SK-N-SH (cell line): ENCODE measurements at regions not wholly inside any gene's neighbourhood (a gene's known extent, or its start where the extent isn't known, plus 50 kb on each side); places are given as distances from the start of the nearest gene placed in this dataset.

ENCODE experiments used
- CTCF ChIA-PET: fragments of 300-600, 350-600 bp; formaldehyde crosslinking; extraction: SDS; loops from one replicate; lab custom pipeline; 2021; lab: Yijun Ruan, JAX
- POLR2A ChIA-PET: fragments of 350-600 bp; sonication (Branson Sonifier 250); formaldehyde crosslinking; extraction: SDS; loops from one replicate; lab custom pipeline; 2020; ENCODE audit warnings: antibody characterized with exemption, inconsistent platforms; lab: Yijun Ruan, JAX
- DNase-seq: peaks from one replicate; pipeline ENCODE4 v3.0.0; 2012
- H2AFZ ChIP-seq: fragments of 200-600 bp; sonication (generic); 2 replicates; pipeline ENCODE4 v1.8.1; 2016; ENCODE audit warnings: antibody characterized with exemption, mild to moderate bottlenecking, low read depth
- H3F3A ChIP-seq: fragments of 200-600 bp; sonication (generic); replicated peaks from 2 replicates; pipeline ENCODE3; 2016; ENCODE audit warnings: antibody characterized with exemption, mild to moderate bottlenecking; ENCODE audit not compliant: insufficient read depth
- H3K27ac ChIP-seq, 2 experiments: fragments of 200-500 bp in 1 of 2; fragments of 200-600 bp in 1 of 2; sonication (Bioruptor generic) in 1 of 2; sonication (generic), shearing (Covaris generic) in 1 of 2; 2 replicates each; pipeline versions ENCODE4 v1.5.1 to v1.6.1; 2014 to 2016; ENCODE audit warnings: low read depth in 2 of 2, inconsistent platforms in 1 of 2, low read length in 1 of 2, mild to moderate bottlenecking in 1 of 2, mixed read lengths in 1 of 2
- H3K27me3 ChIP-seq: fragments of 200-600 bp; sonication (generic), shearing (Covaris generic); 2 replicates; pipeline ENCODE4 v1.6.1; 2016; ENCODE audit warnings: mixed run types; ENCODE audit not compliant: insufficient read depth
- H3K36me3 ChIP-seq, 2 experiments: fragments of 200-500 bp in 1 of 2; fragments of 200-600 bp in 1 of 2; sonication (Bioruptor generic) in 1 of 2; sonication (generic) in 1 of 2; replicated peaks in 1 of 2; 2 replicates each; pipeline versions ENCODE3 to v1.5.1; 2014 to 2016; ENCODE audit warnings: low read length in 1 of 2, mild to moderate bottlenecking in 1 of 2; ENCODE audit not compliant: insufficient read depth in 2 of 2, control insufficient read depth in 1 of 2
- H3K4me1 ChIP-seq, 2 experiments: fragments of 200-500 bp in 1 of 2; fragments of 200-600 bp in 1 of 2; sonication (Bioruptor generic) in 1 of 2; sonication (generic), shearing (Covaris generic) in 1 of 2; 2 replicates each; pipeline versions ENCODE4 v1.5.1 to v1.6.1; 2014 to 2016; ENCODE audit warnings: low read depth in 1 of 2, low read length in 1 of 2, mixed run types in 1 of 2; ENCODE audit not compliant: insufficient read depth in 2 of 2, control insufficient read depth in 1 of 2
- H3K4me2 ChIP-seq: fragments of 200-600 bp; sonication (generic), shearing (Covaris generic); 2 replicates; pipeline ENCODE4 v1.6.1; 2017; ENCODE audit warnings: mixed run types
- H3K4me3 ChIP-seq, 2 experiments: fragments of 200-500 bp in 1 of 2; fragments of 200-600 bp in 1 of 2; sonication (Bioruptor generic) in 1 of 2; sonication (generic), shearing (Covaris generic) in 1 of 2; 2 replicates each; pipeline versions ENCODE4 v1.5.1 to v1.8.1; 2014 to 2016; ENCODE audit warnings: low read depth in 2 of 2, inconsistent platforms in 1 of 2, low read length in 1 of 2, mild to moderate bottlenecking in 1 of 2, mixed read lengths in 1 of 2, moderate library complexity in 1 of 2
- H3K79me2 ChIP-seq: fragments of 200-600 bp; sonication (generic); 2 replicates; pipeline ENCODE4 v1.8.1; 2017; ENCODE audit warnings: mild to moderate bottlenecking; ENCODE audit not compliant: insufficient read depth
- H3K9ac ChIP-seq: fragments of 200-600 bp; sonication (generic); 2 replicates; pipeline ENCODE4 v1.6.1; 2017; ENCODE audit warnings: mixed run types
- H3K9me2 ChIP-seq: fragments of 200-600 bp; sonication (generic); 2 replicates; pipeline ENCODE4 v1.6.1; 2017; ENCODE audit warnings: mixed run types
- H3K9me3 ChIP-seq: fragments of 200-600 bp; sonication (generic); 2 replicates; pipeline ENCODE4 v1.6.1; 2017; ENCODE audit warnings: mixed run types, mild to moderate bottlenecking, moderate library complexity
- H4K20me1 ChIP-seq: fragments of 200-600 bp; sonication (generic); 2 replicates; pipeline ENCODE4 v1.6.1; 2017; ENCODE audit warnings: mild to moderate bottlenecking, mixed run types; ENCODE audit not compliant: insufficient read depth
- CHD2 ChIP-seq: fragments of 150-350 bp; IDR thresholded peaks from 2 replicates; pipeline ENCODE4 v1.6.1; 2018; ENCODE audit warnings: low read length; ENCODE audit not compliant: partially characterized antibody
- FOSL2 ChIP-seq: IDR thresholded peaks from 2 replicates; pipeline ENCODE4 v1.4.0; 2012; ENCODE audit warnings: low read depth, mild to moderate bottlenecking, moderate library complexity, borderline replicate concordance
- FOXM1 ChIP-seq: IDR thresholded peaks from 2 replicates; pipeline ENCODE4 v1.4.0; 2012; ENCODE audit warnings: low read depth, mild to moderate bottlenecking
- GATA2 ChIP-seq: sonication (generic); formaldehyde crosslinking; IDR thresholded peaks from 2 replicates; pipeline ENCODE4 v1.5.0; 2020; ENCODE audit warnings: mild to moderate bottlenecking, missing genetic modification reagents
- JUND ChIP-seq: IDR thresholded peaks from 2 replicates; pipeline ENCODE4 v1.4.0; 2012
- MEF2A ChIP-seq: IDR thresholded peaks from 2 replicates; pipeline ENCODE4 v1.4.0; 2012; ENCODE audit warnings: low read depth, borderline replicate concordance
- MXI1 ChIP-seq: IDR thresholded peaks from 2 replicates; pipeline ENCODE4 v1.6.1; 2012; ENCODE audit warnings: mild to moderate bottlenecking, low read depth, low read length, improper control_type of control experiment
- NFIC ChIP-seq: IDR thresholded peaks from 2 replicates; pipeline ENCODE4 v1.4.0; 2012; ENCODE audit warnings: borderline replicate concordance
- NRF1 ChIP-seq: IDR thresholded peaks from 2 replicates; pipeline ENCODE4 v1.6.1; 2012; ENCODE audit warnings: low read depth, mild to moderate bottlenecking, low read length
- POLR2AphosphoS5 ChIP-seq: IDR thresholded peaks from 2 replicates; pipeline ENCODE4 v1.6.1; 2012; ENCODE audit warnings: low read depth, low read length
- RCOR1 ChIP-seq: fragments of 150-350 bp; IDR thresholded peaks from 2 replicates; pipeline ENCODE4 v1.6.1; 2017; ENCODE audit warnings: antibody characterized with exemption, low read length
- RFX5 ChIP-seq: IDR thresholded peaks from 2 replicates; pipeline ENCODE4 v1.6.1; 2012; ENCODE audit warnings: mild to moderate bottlenecking, improper control_type of control experiment, low read length
- SMC3 ChIP-seq: IDR thresholded peaks from 2 replicates; pipeline ENCODE4 v1.6.1; 2012; ENCODE audit warnings: low read depth, low read length, improper control_type of control experiment
- TCF12 ChIP-seq: IDR thresholded peaks from 2 replicates; pipeline ENCODE4 v1.4.0; 2012
- USF1 ChIP-seq: IDR thresholded peaks from 2 replicates; pipeline ENCODE4 v1.4.0; 2012; ENCODE audit warnings: low read depth, borderline replicate concordance
- USF2 ChIP-seq: fragments of 150-350 bp; IDR thresholded peaks from 2 replicates; pipeline ENCODE4 v1.6.1; 2017; ENCODE audit warnings: antibody characterized with exemption, low read length, low read depth, borderline replicate concordance
- WGBS: methylation state at CpG from one replicate; pipeline ENCODE4 v1.1.6; 2017; ENCODE audit warnings: low lambda C conversion rate; 5-methylcytosine and 5-hydroxymethylcytosine counted together

GRCh38 chr3:34837848-34838741, 801.2 kb upstream of the ARPP21 start:
- no peak overlapping the region for H3K9ac ChIP-seq
- no peaks in the 10 kb centered on the region for H3F3A ChIP-seq
- H3K9me2 ChIP-seq, result no peaks in the 10 kb centered on the region
- H3K79me2 ChIP-seq, result no peaks in the 10 kb centered on the region
- no peak overlapping the region for H3K27ac ChIP-seq
- H3K4me3 ChIP-seq, result no peak overlapping the region
- H3K27me3 ChIP-seq, result no peaks in the 10 kb centered on the region
- no peaks in the 10 kb centered on the region for H3K4me1 ChIP-seq
- WGBS, result 58% methylated on average over 4 of the region's 4 CpGs
- H3K36me3 ChIP-seq, result no peaks in the 10 kb centered on the region
- H2AFZ ChIP-seq, result no peak overlapping the region
- H3K9me3 ChIP-seq, result no peaks in the 10 kb centered on the region
- CTCF ChIA-PET, result no interaction called here
- POLR2A ChIA-PET, result no interaction called here
- H3K4me2 ChIP-seq, result no peak overlapping the region
- TF ChIP-seq USF2 (no peak), FOSL2 (no peak)
- no peaks in the 10 kb centered on the region for H4K20me1 ChIP-seq
- DNase-seq, result no peak

- no peaks in the 10 kb centered on the region for H3K9me2 ChIP-seq
- peaks cover 0 to 2% of the 10 kb centered on the region in 2 experiments; a peak in 2 of 4 replicates for H3K4me1 ChIP-seq
- H3K9ac ChIP-seq, result no peak overlapping the region
- 32% methylated on average over 4 of the region's 4 CpGs for WGBS
- no peak overlapping the region for H3K4me3 ChIP-seq
- H2AFZ ChIP-seq, result no peak overlapping the region
- H3K79me2 ChIP-seq, result no peaks in the 10 kb centered on the region
- no peak overlapping the region for H3K27ac ChIP-seq
- no peak overlapping the region for H3K4me2 ChIP-seq
- ChIA-PET POLR2A (no interaction called here), CTCF (interaction anchor here (1.4 kb wide), 1 partner anchor 12 kb away, joined by 5 read pairs; no protein-coding TSS in a partner anchor)
- H4K20me1 ChIP-seq, result no peaks in the 10 kb centered on the region
- DNase-seq, result no peak
- H3F3A ChIP-seq, result no peaks in the 10 kb centered on the region
- no peaks in the 10 kb centered on the region for H3K36me3 ChIP-seq
- no peaks in the 10 kb centered on the region for H3K27me3 ChIP-seq
- no peak for TF ChIP-seq RFX5
- no peaks in the 10 kb centered on the region for H3K9me3 ChIP-seq
These were observed 796.4 kb upstream of the ARPP21 start for GRCh38 chr3:34842706-34843480.

- H4K20me1 ChIP-seq, result no peaks in the 10 kb centered on the region
- H3K9ac ChIP-seq, result no peak overlapping the region
- no peak overlapping the region for H3K4me2 ChIP-seq
- POLR2A ChIA-PET, result no interaction called here
- no peak overlapping the region for H3K27ac ChIP-seq
- H3K9me2 ChIP-seq, result no peaks in the 10 kb centered on the region
- no peak overlapping the region for H2AFZ ChIP-seq
- H3K36me3 ChIP-seq, result no peaks in the 10 kb centered on the region
- peaks cover 0 to 2% of the 10 kb centered on the region in 2 experiments; a peak in 2 of 4 replicates for H3K4me1 ChIP-seq
- H3K79me2 ChIP-seq, result no peaks in the 10 kb centered on the region
- H3K9me3 ChIP-seq, result no peaks in the 10 kb centered on the region
- CTCF ChIA-PET, result interaction anchor here (1.0 kb wide), 1 partner anchor 48 kb away, joined by 3 read pairs; no protein-coding TSS in a partner anchor
- no peak for TF ChIP-seq NRF1
- TF ChIP-seq FOXM1, result no peak
- no peak for TF ChIP-seq RFX5
- TF ChIP-seq TCF12, result no peak
- TF ChIP-seq JUND, result no peak
- no peak for TF ChIP-seq MEF2A
- TF ChIP-seq USF1, result no peak
- no peak for TF ChIP-seq NFIC
- TF ChIP-seq POLR2AphosphoS5, result no peak
- TF ChIP-seq GATA2 (CRISPR knock-in tag), result no peak
- TF ChIP-seq RCOR1, result no peak
- no peak for TF ChIP-seq CHD2
- TF ChIP-seq MXI1, result no peak
- no peak for TF ChIP-seq SMC3
- no peak overlapping the region for H3K4me3 ChIP-seq
- no peaks in the 10 kb centered on the region for H3F3A ChIP-seq
- WGBS, result 27% methylated on average over 2 of the region's 2 CpGs
- H3K27me3 ChIP-seq, result no peaks in the 10 kb centered on the region
- DNase-seq, result no peak
These were observed 795.1 kb upstream of the ARPP21 start for GRCh38 chr3:34844323-34844620.
